B cell (primary cell): ENCODE measurements at regions not wholly inside any gene's neighbourhood (a gene's known extent, or its start where the extent isn't known, plus 50 kb on each side); places are given as distances from the start of the nearest gene placed in this dataset.

Source experiments
- EZH2 ChIP-seq: IDR thresholded peaks from 2 replicates; pipeline ENCODE4 v1.6.1; 2012; ENCODE audit warnings: borderline replicate concordance, low read depth, mild to moderate bottlenecking, moderate library complexity, low read length; ENCODE audit not compliant: insufficient read depth, poor library complexity, severe bottlenecking
- TF ChIP-seq, protein P1 (sequence below): fragments of 200-600 bp; IDR thresholded peaks from one replicate; pipeline ENCODE4 v1.8.0; 2022; ENCODE audit warnings: antibody characterized with exemption, mild to moderate bottlenecking

DNA sequence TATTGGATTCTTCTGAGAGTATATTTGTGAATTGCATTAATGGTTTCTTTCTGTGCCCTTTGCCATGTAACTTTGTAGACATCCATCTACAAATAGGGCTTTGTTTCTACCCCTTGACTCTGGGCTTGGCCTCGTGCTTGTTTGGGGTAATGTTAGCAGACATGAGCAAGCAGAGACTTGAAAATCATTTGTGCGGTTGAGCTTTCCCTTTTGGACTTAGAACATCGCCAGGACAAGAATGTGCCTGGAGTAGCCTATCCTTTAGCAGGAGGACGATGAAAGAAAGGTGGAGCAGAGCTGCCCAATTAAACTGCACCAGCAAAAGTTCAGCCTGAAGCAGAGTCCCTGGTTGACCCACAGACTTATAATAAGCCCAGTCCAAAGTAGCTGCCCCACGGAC lies 785.9 kb downstream of the EPHA4 start:
- TF ChIP-seq, protein P1, sequence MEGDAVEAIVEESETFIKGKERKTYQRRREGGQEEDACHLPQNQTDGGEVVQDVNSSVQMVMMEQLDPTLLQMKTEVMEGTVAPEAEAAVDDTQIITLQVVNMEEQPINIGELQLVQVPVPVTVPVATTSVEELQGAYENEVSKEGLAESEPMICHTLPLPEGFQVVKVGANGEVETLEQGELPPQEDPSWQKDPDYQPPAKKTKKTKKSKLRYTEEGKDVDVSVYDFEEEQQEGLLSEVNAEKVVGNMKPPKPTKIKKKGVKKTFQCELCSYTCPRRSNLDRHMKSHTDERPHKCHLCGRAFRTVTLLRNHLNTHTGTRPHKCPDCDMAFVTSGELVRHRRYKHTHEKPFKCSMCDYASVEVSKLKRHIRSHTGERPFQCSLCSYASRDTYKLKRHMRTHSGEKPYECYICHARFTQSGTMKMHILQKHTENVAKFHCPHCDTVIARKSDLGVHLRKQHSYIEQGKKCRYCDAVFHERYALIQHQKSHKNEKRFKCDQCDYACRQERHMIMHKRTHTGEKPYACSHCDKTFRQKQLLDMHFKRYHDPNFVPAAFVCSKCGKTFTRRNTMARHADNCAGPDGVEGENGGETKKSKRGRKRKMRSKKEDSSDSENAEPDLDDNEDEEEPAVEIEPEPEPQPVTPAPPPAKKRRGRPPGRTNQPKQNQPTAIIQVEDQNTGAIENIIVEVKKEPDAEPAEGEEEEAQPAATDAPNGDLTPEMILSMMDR: no peak
- TF ChIP-seq EZH2: no peak
